GM18861 (cell line): ENCODE measurements at regions not wholly inside any gene's neighbourhood (a gene's known extent, or its start where the extent isn't known, plus 50 kb on each side); places are given as distances from the start of the nearest gene placed in this dataset.
A peak's percentile ranks its signal among the peaks of the same experiment; 100 is the strongest.
"Not testable (repeated sequence)": the region's sequence is repeated elsewhere in the genome, so short reads cannot be mapped to it uniquely, and the experiment has no call there.

ENCODE experiments used
- ATAC-seq: cut with Tn5 transposase; IDR thresholded peaks from one replicate; pipeline ENCODE4 v1.9.1; 2021; ENCODE audit not compliant: unreplicated experiment

DNA sequence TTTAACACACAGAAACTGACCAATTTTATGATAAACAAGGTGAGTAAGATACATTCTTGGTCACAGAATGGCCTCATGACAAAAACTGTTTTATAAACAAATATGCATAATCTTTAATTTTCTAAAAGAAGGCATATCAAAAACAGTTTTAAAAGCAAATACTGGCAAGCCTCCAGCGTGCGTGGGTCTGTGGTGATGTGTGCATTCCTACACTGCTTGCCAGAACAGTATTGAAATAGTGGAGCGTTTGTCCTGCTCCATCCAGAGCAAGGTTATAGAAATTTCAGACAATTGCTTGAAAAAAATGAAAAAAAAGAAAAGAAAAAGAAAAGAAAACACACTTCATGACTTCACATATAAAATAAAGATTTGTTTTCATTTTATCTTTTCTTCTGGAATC is 140.9 kb downstream of the MZT1 start:
- ATAC-seq = no peak

- no peak for ATAC-seq
These were observed 142.2 kb downstream of the MZT1 start for GRCh38 chr13:72585254-72585653.

DNA sequence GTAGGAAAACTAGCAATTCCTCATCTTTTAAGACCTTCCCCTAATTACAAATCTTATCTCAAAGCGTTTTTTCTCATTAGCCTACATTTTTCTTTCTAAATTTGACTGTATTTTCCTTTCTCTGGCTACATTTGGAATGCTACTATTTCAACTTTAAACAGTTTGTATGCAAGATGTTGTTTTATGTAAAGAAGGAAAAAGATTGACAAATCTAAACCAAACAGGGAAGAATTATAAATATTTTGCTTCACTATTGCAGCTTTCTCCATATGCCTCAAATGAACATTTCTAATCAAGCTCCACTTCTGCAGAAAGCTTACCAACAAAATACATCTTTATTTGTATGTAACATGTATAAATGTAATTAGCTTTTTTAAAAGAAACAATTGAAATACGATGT is 156.2 kb downstream of the MZT1 start:
- no peak for ATAC-seq

DNA sequence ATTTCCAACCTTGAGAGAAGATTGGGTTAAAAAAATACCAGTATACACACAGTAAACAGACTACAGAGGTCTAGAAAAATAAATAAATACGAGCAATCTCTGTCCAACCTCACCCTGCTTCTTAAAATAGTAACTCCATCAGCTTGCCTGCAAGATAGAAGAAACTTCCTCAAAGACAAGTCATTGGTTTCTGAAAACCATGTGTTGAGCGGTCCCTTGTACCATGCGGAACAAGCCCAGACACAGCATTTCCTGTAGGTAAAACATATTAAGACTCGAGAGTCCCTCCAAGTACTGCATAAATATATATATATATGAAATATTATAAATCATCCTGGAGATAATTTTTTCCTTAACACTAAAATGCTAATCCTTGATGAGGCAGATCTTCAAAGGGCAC is 157.4 kb downstream of the MZT1 start:
- ATAC-seq = peak; percentile 61

- ATAC-seq = no peak
These were observed 159.9 kb downstream of the MZT1 start for GRCh38 chr13:72567566-72567965.

DNA sequence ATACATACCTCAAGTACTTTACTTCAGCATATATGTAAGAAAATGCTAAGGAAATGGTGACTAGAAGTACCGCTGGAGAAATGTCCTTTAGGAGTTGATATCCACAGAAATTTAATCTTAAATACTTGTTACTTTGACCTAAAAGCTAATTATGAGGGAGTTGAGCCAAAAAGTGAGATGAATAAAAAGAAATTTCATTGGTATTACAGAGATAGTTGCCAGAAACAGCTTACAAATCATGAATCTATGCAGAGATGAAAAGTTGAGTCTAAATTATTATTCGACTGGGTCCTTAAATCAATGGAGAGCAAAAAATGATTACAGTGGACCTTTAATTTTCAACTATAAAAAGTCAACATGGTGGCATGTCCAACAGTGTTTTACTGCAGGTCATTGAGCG is 160.9 kb downstream of the MZT1 start:
- no peak for ATAC-seq

GRCh38 chr13:72565893-72566292 is 161.5 kb downstream of the MZT1 start:
- peak; percentile 44 for ATAC-seq

DNA sequence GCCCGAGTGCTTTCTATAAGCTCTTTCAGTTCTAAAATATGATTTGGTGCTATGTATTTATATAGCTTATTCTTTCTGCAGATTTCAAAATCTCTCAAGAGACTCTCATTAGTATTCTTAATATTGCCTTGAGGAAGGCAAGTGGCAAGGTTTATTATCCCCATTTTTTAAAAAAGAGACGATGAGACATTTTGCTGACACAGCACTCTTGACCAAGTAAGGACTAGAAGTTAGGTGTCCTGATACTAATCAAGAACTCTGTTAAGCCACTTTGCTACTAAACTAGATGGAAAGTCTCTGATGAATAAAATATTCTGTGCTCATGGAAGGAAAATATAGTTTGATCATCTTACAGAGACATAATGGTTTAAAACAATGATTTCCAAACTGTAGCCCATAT is 164.7 kb downstream of the MZT1 start:
- no peak for ATAC-seq

DNA sequence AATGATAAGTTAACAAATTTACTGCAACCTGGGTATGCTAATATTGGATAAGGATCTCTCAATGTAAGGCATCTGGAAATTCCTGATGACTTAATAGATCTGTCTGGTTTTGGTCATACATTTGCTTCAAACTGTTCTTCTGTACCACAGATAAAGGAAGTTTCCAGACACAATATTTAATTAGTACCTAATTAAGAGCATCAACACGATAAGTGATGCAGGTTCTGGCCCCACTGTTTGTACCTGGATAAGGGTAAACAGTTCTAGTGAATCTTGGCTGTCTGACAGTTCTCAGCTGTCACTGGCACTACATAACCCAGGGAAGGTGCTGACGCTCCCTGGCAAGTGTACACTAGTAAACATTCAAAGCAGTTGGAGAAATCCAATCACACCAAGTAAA is 165.6 kb downstream of the MZT1 start:
- ATAC-seq = no peak

- ATAC-seq = no peak
These were observed 167.7 kb downstream of the MZT1 start for GRCh38 chr13:72559716-72560115.

- no peak for ATAC-seq
These were observed 170.5 kb downstream of the MZT1 start for GRCh38 chr13:72556945-72557344.

DNA sequence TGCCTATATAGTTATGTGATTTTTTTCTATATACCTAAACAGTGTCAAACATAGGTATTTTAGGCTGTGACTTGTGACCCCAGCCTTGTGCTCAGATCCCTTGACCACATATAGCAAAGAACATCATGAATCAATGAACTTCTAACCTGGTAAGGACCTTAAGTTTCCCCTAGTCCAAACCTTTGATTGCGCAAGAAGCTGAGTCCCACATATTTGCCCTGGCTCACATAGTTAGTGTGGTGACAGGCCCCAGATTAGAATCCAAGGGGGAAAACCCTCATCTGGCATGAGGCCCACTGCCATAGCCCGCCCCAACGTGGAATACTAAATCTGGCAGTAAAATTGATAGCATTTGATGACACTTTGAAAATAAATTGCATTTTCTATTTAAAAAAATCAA is 171.8 kb downstream of the MZT1 start:
- ATAC-seq = no peak

- ATAC-seq = no peak
These were observed 174.7 kb downstream of the MZT1 start for GRCh38 chr13:72552731-72553130.

DNA sequence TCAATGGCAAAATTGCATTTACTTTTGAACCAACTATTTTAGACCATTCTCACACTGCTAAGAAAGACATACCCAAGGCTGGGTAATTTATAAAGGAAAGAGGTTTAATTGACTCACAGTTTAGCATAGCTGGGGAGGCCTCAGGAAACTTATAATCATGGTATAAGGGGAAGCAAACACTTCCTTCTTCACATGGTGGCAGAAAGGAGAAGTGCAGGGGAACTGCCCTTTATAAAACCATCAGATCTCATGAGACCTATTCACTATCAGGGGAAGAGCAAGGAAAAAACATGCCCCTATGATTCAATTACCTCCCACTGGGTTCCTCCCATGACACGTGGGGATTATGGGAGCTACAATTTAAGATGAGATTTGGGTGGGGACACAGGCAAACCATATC is 181.5 kb downstream of the MZT1 start:
- ATAC-seq = not testable (repeated sequence)

DNA sequence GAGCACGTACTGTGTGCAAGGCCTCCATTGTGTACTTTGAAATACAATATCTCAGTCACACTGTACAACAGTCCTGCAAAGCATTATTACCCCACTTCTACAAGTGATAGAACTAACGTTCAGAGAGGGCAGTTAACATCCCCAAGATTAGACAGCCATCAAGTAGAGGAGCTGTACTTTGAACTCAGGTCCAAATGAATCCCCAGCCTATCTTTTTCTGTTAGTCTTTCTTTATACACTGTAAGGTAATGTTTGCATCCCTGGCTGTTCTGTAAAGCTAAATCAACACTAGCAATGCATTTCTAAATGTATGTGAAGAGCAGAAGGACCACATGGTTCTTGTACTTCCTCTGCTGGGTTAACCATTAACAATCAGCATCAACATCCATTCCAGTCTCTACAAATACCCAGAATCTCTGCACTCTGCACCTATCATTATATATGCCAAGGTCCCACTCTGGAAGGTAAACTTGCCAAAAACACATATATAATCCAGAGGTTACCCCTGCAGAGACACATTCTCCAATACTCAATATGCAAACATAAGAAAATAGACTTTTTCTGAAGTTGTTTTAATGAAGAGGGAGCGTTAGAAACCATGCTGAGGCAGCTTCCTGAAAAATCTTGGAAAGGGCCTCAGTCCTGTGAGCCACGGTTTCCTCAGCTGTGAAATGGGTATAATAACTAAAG is 182.3 kb downstream of the MZT1 start:
- no peak for ATAC-seq

GRCh38 chr13:72544042-72544441 is 183.4 kb downstream of the MZT1 start:
- ATAC-seq = no peak

- no peak for ATAC-seq
These were observed 185.2 kb downstream of the MZT1 start for GRCh38 chr13:72542241-72542640.

DNA sequence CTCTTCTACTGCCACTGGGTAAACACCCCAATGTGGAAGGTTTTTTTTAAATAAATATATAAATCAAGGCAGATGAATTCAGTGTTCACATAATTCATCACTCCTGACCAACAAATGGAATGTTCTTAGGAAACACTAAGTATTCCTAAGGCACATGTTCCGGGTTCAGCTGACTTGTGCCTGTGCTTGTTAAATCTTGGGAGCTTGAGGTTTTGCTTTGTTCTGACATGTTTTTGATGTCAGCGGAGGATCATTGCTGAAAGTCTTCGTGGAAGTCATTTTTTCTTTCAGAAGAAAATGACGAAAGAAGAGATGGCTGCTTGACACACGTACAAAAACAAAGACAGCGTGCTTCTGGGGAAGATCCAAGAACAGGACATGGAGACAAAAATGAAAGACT is 185.8 kb downstream of the MZT1 start:
- ATAC-seq = no peak

DNA sequence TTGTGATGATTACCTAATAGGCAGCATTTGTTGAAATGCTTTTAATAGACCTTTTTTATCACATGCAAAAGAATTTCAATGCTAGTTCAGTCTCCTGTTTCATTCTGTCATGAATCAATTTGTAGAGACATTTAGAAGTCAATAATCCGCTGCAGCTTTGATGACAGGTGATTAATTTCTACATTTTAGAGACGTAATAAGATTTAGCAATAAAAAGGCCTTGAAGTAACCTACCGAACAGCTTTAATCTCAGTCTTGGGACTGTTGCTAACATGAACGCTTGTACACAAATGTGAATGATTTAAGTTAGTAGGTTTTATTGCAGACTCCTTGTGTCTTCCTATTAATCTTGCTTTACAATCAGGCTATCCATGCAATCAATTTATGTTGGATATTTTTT is 186.5 kb downstream of the MZT1 start:
- ATAC-seq = no peak

DNA sequence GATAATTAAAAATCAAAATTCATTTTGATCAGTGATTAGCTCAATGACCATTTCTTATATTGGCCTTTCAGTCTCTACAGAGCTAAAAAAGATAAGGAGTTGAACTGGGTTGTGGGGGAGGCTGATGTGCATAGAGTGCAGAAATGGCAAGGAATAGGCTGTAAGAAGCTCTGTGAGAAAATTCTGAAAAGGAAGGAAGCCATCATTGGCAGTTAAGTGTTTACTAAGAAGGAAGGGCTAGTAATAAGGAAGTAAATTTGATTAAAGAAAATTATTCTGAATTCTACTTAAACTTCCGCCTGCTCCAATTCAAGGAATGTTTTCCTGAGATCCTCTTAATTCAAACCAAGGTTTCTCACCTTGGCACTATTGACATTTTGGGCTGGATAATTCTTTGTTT is 187.5 kb downstream of the MZT1 start:
- ATAC-seq = no peak

DNA sequence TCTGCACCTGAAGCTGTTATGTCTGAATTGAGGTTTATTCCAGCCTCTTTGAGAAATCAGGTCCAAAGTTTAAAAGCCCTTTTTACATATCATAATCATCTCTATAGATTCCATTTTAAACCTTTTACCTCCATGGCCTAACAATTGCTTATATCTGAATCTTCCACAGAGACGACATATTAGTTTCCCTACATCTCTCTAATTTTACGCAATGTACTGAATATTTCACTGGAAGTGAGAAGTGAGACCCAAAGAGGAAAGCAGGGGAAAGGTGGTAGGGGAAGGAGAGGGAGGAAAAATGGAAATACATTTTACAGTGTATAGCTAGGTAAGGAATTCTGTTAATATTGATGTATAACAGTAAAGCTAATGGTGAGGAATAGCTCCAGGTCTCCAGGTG is 189.6 kb downstream of the MZT1 start:
- no peak for ATAC-seq

- ATAC-seq = no peak
These were observed 190.0 kb downstream of the MZT1 start for GRCh38 chr13:72537395-72537780.

GRCh38 chr13:72536714-72537394 is 190.6 kb downstream of the MZT1 start:
- no peak for ATAC-seq
